ENCODE measurements at regions not wholly inside any gene's neighbourhood (a gene's known extent, or its start where the extent isn't known, plus 50 kb on each side); places are given as distances from the start of the nearest gene placed in this dataset.

GRCh38 chrX:114201622-114202021 lies 382.3 kb upstream of the HTR2C start:
- Histone ChIP-seq H3K14ac (ENCODE audit: insufficient read length) (no peak overlapping the region), H4K91ac (replicated peaks; ENCODE audit: insufficient read length, low read length) (no peak overlapping the region), H3K9ac (replicated peaks in 1 of 4; ENCODE audit: extremely low read depth in 1 of 4, low read depth in 3 of 4, low read length in 3 of 4) (no peak overlapping the region), H4K5ac (ENCODE audit: insufficient read length, low read depth, low read length) (no peak overlapping the region), H2BK20ac (ENCODE audit: low read length) (no peak overlapping the region), H2BK5ac (ENCODE audit: low read depth, low read length) (no peak overlapping the region), H3K23ac (ENCODE audit: insufficient read length) (no peak overlapping the region), H3K36me3 (ENCODE audit: control insufficient read depth in 2 of 4, insufficient read depth in 4 of 4, low read length in 3 of 4) (no peaks in the 10 kb centered on the region), H4K8ac (ENCODE audit: extremely low read depth, insufficient read depth, low read length) (no peak overlapping the region), H3K9me3 (ENCODE audit: insufficient read depth in 2 of 2, low read depth in 1 of 2, low read length in 1 of 2) (no peaks in the 10 kb centered on the region), H3K27me3 (replicated peaks in 1 of 4; ENCODE audit: control insufficient read depth in 3 of 4, extremely low read depth in 1 of 4, insufficient read depth in 3 of 4, low read length in 3 of 4) (no peaks in the 10 kb centered on the region), H4K20me1 (replicated peaks in 1 of 2; ENCODE audit: control insufficient read depth in 1 of 2, insufficient read depth in 2 of 2, low read length in 2 of 2) (no peaks in the 10 kb centered on the region), H2AFZ (ENCODE audit: low read length) (no peak overlapping the region), H3K23me2 (ENCODE audit: low read depth, low read length) (no peaks in the 10 kb centered on the region), H3K79me1 (ENCODE audit: low read depth, low read length) (no peaks in the 10 kb centered on the region), H3K4me1 (replicated peaks in 1 of 4; ENCODE audit: control insufficient read depth in 3 of 4, insufficient read depth in 4 of 4, low read length in 3 of 4) (no peaks in the 10 kb centered on the region), H3K4ac (replicated peaks; ENCODE audit: insufficient read length, low read depth, low read length) (no peak overlapping the region), H3K79me2 (ENCODE audit: control insufficient read depth in 1 of 2, insufficient read depth in 2 of 2, low read length in 2 of 2) (no peaks in the 10 kb centered on the region), H2AK5ac (ENCODE audit: low read depth, low read length) (no peak overlapping the region), H2BK120ac (replicated peaks; ENCODE audit: low read depth, low read length) (no peak overlapping the region), H2BK12ac (ENCODE audit: low read depth, low read length) (no peak overlapping the region), H2BK15ac (ENCODE audit: low read length) (no peak overlapping the region), H3K56ac (replicated peaks; ENCODE audit: insufficient read length, low read depth, low read length) (no peak overlapping the region), H3K4me3 (ENCODE audit: extremely low read depth in 1 of 4, insufficient read depth in 2 of 4, low read depth in 3 of 4, low read length in 4 of 4) (no peak overlapping the region), H3K18ac (ENCODE audit: extremely low read depth, low read length) (no peak overlapping the region), H3K27ac (ENCODE audit: low read depth, low read length) (no peak overlapping the region), H3K4me2 (ENCODE audit: insufficient read depth in 1 of 2, low read depth in 2 of 2, low read length in 2 of 2) (no peak overlapping the region)
- ChIA-PET POLR2A (ENCODE audit: partially characterized antibody) (no interaction called here), CTCF (ENCODE audit: partially characterized antibody) (no interaction called here)
- FAIRE-seq (peak; percentile 85), DNase-seq (ENCODE audit: low read depth in 1 of 2, low spot score in 2 of 2) (no peak)
- WGBS, 2 experiments (ENCODE audit: extremely low coverage in 1 of 2, insufficient coverage in 1 of 2, insufficient read length in 1 of 2, insufficient replicate concordance in 2 of 2, low coverage in 1 of 2, low lambda C conversion rate in 2 of 2, missing lambda C conversion rate in 1 of 2) = 82% methylated on average over 4 of the region's 4 CpGs; no CpG with 5 or more reads in 1 of the 2 experiments
- TF ChIP-seq SP1 (IDR thresholded peaks at IDR 0.05; ENCODE audit: low read depth, low read length) = no peak
- no peak for TF ChIP-seq KDM1A (IDR thresholded peaks at IDR 0.05; ENCODE audit: borderline replicate concordance, low read length)
- no peak for TF ChIP-seq TAF7 (optimal IDR thresholded peaks at IDR 0.05; ENCODE audit: borderline replicate concordance, low read depth, low read length)
- TF ChIP-seq CTBP2 (IDR thresholded peaks at IDR 0.05; ENCODE audit: borderline replicate concordance, insufficient read depth, insufficient read length, low read length) = no peak
- TF ChIP-seq CBX8 (IDR thresholded peaks at IDR 0.05; ENCODE audit: borderline replicate concordance, low read depth, low read length) = no peak
- no peak for TF ChIP-seq YY1 (IDR thresholded peaks at IDR 0.05; ENCODE audit: low read depth, low read length)
- no peak for TF ChIP-seq RBBP5 (IDR thresholded peaks at IDR 0.05; ENCODE audit: borderline replicate concordance, low read depth, low read length)
- no peak for TF ChIP-seq USF2 (IDR thresholded peaks at IDR 0.05; ENCODE audit: low read length)
- TF ChIP-seq RXRA (IDR thresholded peaks at IDR 0.05; ENCODE audit: insufficient read depth, low read depth, low read length) = no peak
- TF ChIP-seq KDM4A (IDR thresholded peaks at IDR 0.05; ENCODE audit: low read depth, low read length, severe bottlenecking) = no peak
- no peak for TF ChIP-seq POLR2A (IDR thresholded peaks at IDR 0.05; ENCODE audit: control extremely low read depth in 1 of 2, low read depth in 2 of 2, low read length in 2 of 2)
- no peak for TF ChIP-seq CHD1 (IDR thresholded peaks at IDR 0.05; ENCODE audit: low read depth, low read length)
- no peak for TF ChIP-seq TAF1 (IDR thresholded peaks at IDR 0.05; ENCODE audit: low read depth, low read length)
- TF ChIP-seq HDAC6 (IDR thresholded peaks at IDR 0.05; ENCODE audit: low read depth, low read length) = no peak
